Stimulated activated CD8-positive, alpha-beta memory T cell treated with anti-CD3 and anti-CD28 coated beads, Interleukin-2, amount 100 ng/mL, for 1 hour (primary cell): ENCODE measurements at regions not wholly inside any gene's neighbourhood (a gene's known extent, or its start where the extent isn't known, plus 50 kb on each side); places are given as distances from the start of the nearest gene placed in this dataset.

Experiments used
- DNase-seq, 2 donors: peaks; one replicate each; pipeline ENCODE4 v3.0.0-alpha.2; 2020; ENCODE audit warnings: low read depth in 2 of 2

DNA sequence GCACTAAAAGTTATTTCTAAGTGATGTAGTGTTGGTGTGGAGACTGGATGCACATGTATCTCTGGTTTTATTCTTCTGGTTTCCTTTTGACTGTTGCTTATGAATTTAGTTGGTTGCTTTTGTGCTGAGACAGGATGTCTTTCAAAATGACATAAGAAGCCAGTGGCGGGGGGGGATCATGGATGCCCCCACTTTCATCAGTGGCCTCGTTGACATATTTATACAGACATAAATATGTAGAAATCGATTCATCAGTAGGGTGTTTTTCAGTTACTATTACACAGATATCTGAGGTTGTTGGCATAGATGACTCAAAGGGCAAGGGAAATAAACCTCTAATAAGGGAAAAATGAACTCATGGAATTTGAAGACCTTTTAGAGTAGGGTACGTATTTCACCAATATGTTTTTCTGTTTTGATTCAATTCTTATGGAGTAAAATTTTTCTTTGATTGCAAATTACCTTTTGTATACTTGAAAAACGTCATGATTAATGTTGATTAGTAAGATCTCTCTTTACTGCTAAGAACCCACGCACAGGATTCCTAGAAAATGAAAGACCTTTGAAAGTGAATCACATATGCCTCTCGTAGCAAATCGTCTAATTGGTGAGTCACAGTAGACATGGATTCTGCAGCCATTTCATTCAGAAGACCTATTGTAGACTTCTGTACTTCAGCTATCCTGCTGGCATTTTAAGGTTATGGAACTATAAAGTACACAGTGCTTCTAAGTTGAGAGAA, 97.4 kb upstream of the RBMS3 start:
- no peak for DNase-seq

DNA sequence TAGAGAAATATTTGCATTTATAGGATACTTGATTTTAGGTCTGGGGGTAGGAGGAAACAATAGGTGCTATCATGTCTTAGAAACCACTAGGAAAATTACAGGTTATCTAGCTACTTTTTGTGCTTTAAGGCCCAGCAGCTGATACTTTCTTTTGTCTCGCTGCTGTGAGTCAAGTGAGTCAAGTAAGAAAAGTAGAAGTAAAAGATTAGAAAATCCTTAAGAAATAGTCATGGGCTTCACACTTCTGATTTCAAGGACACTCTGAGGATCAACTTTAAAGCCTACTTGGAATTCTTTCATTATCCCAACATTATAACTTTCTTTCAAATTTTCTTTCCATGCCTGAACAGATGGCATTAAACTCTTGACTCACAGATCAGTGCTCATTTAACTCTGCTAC, 95.2 kb upstream of the RBMS3 start:
- DNase-seq, result no peak

DNA sequence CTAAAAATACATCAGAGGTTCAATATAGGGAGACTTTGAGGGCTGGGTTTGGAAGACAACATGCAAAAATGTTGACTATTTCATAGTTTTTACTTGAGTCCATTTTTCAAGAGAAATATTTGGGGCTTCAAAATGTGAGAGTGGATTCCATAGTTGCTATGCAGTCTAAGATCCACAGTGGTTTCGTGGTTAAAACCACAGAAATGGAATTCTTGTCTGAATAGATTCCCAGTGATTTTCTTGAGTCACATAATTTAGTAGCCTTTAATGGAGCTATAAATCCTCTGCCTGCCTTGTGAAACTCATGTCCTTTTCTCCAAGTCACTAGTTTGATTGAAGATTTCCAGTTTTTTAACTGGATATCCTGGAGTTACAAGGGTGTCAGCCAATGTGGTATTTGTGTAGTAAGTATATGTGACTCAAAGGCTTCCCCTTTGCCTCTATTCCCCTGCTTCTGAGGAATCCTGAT, 94.7 kb upstream of the RBMS3 start:
- DNase-seq, result no peak

DNA sequence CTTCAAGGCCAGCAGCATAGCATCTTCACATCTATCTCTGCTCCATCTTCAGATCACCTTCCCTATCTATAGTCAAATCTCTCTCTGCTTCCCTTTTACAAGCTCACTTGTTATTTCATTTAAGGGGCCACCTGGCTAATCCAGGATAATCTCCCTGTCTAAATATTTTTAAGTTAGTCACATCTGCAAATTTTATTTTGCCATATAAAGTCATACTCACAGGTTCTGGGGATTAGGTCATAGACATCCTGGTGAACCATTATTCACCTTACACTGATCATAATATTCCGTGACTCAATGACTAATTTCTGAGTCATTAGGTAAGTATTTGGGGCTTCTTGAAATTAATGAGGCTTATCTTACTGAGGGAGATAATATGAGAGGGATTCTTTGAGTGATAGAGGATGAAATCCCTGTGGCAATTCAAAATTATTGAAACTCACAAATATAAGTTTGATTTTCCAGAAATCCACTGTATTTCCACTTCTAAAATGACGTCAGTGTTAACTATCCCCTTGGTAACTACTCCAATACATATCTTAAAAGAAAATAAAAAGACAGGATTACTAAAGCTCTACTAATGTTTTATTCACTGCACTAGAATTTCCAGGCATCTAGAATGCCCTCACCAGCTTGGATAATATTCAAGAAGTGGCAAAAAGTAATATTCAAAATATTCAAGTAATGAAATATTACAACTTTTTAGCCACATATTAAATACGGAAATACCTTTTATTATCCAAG, 93.7 kb upstream of the RBMS3 start:
- no peak for DNase-seq

DNA sequence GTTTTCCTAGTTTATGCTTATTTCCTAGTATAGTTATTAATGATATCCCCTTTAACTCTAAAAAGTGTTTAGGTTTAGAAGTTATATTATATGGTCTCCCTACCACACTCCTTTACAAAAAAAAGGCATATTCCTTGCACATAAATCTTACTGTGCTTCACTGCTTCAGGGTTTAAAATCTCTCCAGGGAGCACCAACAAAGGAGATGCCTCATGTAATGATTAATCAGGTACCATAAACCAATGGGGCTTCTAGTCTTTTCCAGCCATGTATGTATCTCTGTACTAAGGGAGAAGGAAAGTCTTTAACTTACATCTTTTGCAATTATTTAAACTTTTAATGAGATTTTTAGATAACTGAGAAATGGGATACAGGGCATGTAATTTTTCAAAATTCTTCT, 91.5 kb upstream of the RBMS3 start:
- DNase-seq, result no peak

DNA sequence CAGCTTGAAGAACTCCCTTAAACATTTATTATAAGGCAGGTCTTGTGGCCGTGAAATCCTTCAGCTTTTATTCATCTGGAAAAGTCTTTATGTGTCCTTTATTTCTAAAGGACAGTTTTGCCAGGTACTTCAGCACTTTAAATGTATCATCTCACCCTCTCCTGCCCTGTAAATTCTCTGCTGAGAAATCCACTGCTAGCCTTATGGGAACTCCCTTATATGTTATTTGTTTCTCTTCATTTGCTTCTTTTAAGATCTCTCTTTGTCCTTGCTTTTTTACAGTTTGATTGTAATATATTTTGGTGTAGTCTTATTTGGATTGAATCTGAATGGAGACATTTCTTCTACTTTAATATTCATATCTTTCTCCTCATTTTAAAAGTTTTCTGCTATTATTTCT, 86.7 kb upstream of the RBMS3 start:
- DNase-seq, result no peak

DNA sequence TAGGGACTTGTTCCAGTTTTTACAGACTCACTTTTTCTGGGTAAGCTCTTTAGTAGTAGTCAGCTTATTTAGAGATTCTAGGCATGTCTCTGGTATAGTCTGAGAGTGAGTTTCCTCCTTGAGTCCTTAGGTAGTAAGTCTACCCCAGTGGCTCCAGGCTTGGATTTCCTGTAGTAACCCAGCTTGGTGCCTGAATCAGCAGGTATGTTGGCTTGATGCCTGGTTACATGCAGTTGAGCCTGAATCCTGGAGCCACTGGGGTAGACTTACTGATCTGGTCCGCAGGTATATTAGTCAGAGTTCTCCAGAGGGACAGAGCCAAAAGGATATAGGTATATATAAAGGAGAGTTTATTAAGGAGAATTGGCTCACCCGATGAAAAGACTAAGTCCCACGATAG, 85.8 kb upstream of the RBMS3 start:
- DNase-seq, result no peak

DNA sequence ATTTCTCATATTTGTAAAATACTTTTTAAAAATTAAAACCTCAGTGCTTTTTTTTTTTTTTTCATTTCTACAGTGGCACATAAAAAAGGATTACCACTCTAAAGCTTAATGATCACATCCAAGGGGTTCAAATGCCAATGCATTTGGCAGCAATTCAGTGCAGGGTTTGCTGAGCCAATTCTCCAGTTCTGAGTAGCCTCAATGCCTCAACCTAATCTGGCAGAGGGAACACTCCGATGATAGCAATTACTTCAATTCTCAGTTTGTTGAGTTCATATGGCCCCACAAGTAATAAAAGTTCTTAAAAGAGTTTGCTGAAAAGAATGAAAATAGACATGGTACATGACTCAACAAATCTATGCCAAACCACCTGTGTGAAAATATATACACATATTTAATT, 79.3 kb upstream of the RBMS3 start:
- DNase-seq, result no peak

DNA sequence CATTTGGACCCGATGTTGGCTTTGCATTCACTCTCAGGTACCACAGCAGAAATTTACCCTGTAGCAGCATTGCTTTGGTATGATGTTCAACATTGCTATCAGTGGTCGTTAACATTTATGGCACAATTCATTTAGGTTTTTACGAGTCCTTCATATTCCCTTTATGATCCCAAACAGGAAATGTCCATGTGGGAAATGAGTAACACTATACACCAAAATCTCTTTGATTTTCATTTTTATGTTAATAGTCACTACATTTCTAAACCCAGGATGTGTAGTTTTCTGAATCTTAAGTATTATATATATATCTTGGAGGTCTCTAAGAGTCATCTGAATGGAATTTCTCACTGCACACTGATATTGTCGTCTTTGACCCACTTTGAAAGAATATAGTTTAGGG, 78.5 kb upstream of the RBMS3 start:
- no peak for DNase-seq

DNA sequence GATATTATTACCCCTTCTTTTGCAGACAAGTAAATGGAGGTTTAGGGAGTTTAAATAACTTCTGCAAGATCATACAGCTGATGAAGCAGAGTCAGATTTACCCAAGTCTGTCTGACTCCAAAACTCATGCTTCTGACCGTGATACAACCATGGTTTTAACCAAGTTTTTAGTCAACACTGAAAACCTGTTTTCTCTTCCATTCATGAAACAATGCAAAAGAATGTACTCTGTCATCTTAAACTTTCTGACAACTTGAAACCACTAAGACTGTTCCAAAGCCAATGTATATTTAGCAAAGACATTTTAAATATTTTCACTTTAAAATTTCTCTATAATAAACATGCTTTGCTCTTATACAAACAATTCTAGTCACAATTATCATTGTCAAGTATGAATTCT, 77.0 kb upstream of the RBMS3 start:
- DNase-seq, result no peak

DNA sequence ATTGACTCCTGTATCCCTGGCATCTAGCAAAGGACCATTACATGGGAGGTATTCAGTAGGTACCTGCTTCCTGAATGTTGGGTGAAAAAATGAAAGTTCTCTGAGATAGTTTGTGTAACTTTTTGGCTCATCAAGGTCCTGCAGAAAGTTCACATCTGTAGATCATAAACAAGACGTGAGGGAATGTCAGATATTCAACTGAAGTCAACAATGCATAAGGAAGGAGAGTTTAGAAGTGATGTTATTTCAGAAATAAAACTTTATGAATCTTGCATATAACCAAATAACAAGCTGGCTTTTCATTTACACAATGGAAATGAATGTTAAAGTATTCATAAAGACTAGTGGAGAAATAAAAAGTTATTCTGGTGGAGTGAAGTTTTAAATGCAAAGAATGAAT, 73.4 kb upstream of the RBMS3 start:
- DNase-seq, result no peak

DNA sequence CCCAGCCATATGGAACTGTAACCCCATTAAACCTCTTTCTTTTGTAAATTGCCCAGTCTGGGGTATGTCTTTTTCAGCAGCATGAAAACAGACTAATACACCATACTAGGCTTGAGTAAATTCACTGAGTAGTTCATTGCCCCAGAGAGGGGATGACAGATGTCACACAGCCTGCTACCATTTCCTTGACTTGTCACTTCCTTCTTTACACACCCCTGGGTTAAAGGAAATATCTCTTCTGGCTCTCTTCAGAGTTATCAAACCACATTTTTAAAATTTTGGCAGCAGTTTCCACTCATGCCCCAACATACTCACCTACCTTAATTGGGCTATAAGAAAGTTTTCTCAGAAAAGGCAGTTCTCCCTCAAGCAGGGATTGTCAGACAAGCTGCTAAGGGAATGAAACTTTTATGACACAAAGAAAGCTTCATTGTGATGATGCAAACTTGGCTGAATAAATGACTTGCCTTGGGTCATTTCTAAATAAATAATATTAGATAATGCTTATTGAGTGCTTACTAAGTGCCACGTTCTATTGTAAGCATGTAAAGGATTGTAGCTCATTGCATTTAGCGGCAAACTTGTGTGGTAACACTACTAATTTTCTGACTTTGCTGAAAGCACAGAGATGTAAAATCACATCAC, 68.0 kb upstream of the RBMS3 start:
- DNase-seq, result no peak

DNA sequence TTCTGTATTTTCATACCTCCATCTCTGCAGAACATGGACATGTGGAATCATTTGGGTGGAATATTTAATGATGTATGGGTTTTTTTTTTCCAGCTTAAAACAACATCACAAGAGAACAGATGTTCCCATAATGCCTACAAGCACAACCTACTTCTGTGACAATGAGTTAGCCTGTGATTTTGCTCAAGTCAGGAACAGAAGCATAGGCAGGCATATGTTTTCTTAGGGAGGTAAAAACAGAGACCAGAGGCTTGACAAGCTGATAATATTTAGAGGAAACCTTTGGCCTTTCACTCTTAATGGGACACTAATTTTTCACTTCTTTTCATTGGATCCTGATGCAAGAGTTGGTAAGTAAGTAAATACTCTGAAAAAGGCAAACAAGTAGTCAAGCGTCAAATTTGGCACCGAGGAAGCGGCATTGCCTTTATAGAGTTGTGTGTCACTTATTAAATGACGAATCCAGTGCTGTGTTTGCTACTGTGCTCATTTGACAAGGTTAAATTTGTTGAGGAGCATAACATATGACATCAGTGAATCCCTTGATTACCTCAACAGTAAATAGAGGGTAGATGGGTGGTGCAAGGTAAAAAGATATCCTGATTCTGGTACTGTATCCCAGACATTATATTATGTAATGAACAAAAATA, 66.7 kb upstream of the RBMS3 start:
- DNase-seq, result no peak

DNA sequence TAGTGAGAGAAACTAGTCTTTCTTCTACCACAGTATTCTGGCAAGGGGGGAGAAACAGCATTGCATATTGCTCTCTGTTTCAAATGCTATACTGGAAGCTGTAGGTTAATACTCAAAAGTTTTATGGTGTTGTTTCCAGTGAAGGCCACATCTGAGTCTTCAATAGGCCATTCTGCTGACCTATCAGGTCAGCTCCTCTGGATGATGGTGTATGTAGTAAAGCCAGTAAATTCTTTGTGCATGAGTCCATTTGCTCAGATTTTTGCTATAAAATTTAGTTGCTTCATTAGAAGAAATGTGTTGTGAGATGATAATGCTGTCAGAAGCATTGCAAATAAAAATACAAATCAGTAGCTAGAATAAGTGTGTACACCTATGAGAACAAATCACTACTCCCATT, 64.9 kb upstream of the RBMS3 start:
- no peak for DNase-seq

DNA sequence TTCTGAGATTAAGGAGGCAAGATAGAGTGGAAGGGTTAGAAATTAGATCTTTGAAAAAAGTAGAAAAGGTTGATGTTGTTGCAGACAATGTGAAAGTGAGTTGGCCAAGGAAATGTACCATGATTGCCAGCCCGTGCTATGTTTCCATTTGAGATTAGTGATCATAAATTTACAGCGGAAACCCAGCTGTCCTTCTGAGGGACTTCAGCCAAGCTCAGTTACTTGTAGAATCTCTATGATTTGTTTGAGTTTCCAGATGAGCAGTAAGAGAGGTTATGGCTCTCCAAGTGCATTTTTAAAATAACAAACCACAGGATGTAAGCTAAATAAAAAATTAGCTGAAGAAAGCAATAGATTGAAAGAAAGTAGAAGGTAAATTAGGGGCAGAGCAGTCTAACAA, 54.2 kb upstream of the RBMS3 start:
- DNase-seq, result no peak

DNA sequence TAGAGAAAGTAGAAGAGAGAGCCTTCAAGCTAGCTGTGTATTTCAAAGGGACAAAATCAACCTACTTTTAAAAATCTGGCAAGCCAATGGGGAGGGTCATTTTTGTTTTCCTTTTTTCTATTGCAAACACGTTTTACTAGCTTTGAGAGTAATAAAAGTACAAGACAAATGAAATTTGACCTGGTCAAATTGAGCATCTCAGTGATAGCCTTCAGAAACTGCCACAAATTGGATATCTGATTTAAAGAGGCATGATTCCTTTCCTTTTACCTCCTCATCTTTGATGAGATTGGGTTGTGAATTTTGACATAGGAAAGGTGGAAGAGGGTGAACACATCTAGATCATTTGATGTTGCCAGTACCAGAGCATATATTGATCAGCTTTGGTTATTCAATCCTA, 53.6 kb upstream of the RBMS3 start:
- DNase-seq, result no peak
